ES-I3 (cell line): ENCODE measurements at regions not wholly inside any gene's neighbourhood (a gene's known extent, or its start where the extent isn't known, plus 50 kb on each side); places are given as distances from the start of the nearest gene placed in this dataset.

Source experiments
- H3K36me3 ChIP-seq: 2 replicates; pipeline ENCODE4 v1.6.1; 2013; ENCODE audit warnings: mild to moderate bottlenecking, low read length, control low read depth, moderate library complexity; ENCODE audit not compliant: insufficient read depth
- H3K4me1 ChIP-seq: 2 replicates; pipeline ENCODE4 v1.6.1; 2013; ENCODE audit warnings: mild to moderate bottlenecking, control low read depth, low read length; ENCODE audit not compliant: insufficient read depth
- H3K9ac ChIP-seq: 2 replicates; pipeline ENCODE4 v1.6.1; 2013; ENCODE audit warnings: low read depth, mild to moderate bottlenecking, low read length, moderate library complexity
- H3K9me3 ChIP-seq: 2 replicates; pipeline ENCODE4 v1.6.1; 2013; ENCODE audit warnings: mild to moderate bottlenecking, low read length, moderate library complexity; ENCODE audit not compliant: control insufficient read depth, insufficient read depth

DNA sequence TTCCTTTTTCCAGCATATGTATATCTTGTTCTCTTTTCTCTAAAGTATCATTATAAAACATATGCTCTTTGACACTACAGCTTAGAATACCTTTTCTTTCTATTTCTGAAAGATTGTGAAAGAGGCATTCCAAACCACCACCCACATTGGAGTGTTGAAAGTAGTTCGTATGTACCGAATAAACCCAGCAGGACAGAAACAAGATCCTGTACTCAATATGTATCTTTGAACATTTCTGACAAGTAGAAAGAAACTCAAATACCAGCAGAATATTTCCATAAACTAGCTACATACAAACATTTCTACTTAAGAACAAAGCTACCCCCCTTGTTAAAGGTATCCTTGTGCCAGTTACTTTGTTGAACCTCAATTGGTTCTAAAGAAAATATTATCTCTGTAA lies 415.3 kb upstream of the ALCAM start:
- H3K36me3 ChIP-seq = no peaks in the 10 kb centered on the region
- H3K9ac ChIP-seq = no peak overlapping the region
- no peaks in the 10 kb centered on the region for H3K9me3 ChIP-seq
- no peaks in the 10 kb centered on the region for H3K4me1 ChIP-seq

DNA sequence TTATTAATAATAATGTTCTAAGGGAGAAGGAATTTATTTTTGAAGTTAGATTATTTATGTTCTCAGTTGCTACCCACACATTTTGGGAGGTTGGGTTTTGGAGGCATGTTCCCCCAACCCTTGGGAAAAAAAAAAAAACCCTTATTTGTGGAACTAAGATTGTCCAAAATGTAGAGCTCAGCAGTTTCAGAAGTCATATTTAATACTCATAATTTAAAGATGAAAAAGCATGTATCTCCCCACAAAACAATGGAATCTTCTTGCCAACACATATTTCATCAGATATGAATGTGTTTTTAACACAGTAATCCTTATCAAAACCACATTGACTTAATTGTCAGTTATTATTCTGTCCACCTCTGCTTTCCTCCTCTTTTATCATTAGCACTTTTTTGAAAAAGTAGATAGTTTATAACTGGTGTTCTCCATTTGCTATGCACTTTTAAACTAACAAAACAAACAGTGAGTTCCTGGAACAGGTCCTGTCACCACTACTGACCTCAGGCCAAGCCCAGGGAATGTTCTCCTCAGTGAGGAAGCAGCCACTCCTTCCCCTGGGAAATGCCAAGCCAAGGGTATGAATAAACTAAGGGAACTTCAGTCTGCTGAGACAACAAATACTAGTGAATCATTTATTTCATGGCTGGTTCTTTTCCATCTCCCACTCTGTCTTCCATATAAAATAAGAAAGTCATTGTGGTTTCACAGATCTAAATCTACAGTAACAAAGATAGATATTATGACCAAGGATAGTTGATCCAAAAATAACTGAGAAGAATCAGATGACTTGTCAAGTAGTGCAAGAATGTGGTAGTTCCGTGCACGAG lies 414.4 kb upstream of the ALCAM start:
- no peaks in the 10 kb centered on the region for H3K4me1 ChIP-seq
- no peak overlapping the region for H3K9ac ChIP-seq
- H3K36me3 ChIP-seq = no peaks in the 10 kb centered on the region; the same call in 1 of the 2 replicates
- no peaks in the 10 kb centered on the region for H3K9me3 ChIP-seq

DNA sequence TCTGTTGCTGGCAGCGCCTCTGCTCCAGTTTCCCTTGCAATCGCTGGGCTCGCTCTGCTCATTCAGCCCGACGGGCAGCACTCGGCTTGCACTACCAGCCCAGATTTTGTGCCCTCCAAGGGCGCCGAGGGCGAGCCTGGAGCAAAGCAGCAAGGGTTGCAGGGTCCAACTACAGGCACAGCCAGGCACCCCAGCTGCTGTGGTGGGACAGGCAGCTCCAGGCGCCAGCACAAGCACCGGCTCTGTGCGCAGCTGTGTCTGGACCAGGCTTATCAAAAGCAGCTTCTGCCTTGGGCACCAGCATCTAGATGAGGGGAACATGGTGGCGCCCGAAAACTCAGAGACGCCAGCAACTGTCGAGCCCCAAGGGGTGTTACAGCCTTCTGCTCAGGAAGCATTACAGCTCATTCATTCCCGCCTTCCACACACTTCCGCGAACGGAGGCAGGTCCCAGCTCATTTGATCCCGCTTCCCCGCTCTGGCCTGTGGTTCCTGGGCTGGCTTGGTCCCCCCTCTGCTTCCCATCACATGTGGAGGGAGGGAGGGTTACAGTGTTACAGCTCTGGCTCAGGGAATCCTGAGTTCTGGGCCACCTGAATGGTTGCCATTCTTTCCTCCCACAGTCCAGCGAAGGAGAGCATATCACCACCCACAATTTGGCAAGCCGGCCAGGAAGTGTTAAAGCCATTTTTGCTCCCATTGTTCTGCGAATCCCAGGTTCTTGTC lies 409.9 kb upstream of the ALCAM start:
- no peaks in the 10 kb centered on the region for H3K9me3 ChIP-seq

DNA sequence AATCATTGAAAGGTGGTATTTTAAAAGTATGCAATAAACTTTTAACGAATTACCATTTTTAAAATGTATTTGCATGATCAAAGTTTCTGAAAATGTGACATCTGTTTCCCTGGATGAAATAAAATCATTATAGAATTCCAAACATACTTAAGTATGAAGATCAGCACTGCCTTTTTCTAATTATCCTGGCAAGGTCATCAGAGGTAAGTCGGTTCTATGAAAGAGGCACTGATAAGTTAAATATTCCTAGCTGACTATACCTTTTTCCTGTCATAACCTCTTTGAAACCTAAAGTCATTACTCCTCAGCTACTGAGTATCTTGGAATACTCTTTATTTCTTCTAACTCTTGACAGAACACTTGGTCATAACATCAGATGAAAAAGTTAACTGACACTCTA lies 406.1 kb upstream of the ALCAM start:
- H3K9me3 ChIP-seq = no peaks in the 10 kb centered on the region
- peaks cover 12% of the 10 kb centered on the region for H3K4me1 ChIP-seq
- no peaks in the 10 kb centered on the region; the same call in 1 of the 2 replicates for H3K36me3 ChIP-seq
- H3K9ac ChIP-seq = no peak overlapping the region

More for the DNA sequence above, 409.9 kb upstream of the ALCAM start:
- H3K9ac ChIP-seq = no peak overlapping the region
- H3K4me1 ChIP-seq = peaks cover 6% of the 10 kb centered on the region
- H3K36me3 ChIP-seq = no peaks in the 10 kb centered on the region; the same call in 1 of the 2 replicates

DNA sequence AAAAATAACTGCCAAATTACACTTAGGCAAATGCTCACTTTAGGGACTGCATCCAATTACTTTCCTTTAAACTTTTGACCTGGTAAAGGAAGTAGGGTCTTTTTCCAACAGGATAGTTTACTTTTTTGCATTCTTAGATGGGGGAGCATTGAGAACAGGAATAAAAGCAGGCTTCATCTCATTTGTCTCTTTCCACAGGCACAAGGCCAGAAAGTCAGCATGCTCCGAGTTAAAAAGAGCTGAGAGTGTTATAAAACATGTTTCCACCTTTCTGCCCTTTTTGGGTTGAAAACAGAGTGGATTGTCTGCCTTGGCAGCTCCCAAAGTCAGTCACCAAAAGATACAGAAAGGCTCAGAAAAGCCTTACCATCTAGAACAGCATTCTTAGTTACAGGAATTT lies 404.9 kb upstream of the ALCAM start:
- H3K9me3 ChIP-seq = no peaks in the 10 kb centered on the region
- peaks cover 12% of the 10 kb centered on the region for H3K4me1 ChIP-seq
- no peak overlapping the region for H3K9ac ChIP-seq
- H3K36me3 ChIP-seq = no peaks in the 10 kb centered on the region; the same call in 1 of the 2 replicates

DNA sequence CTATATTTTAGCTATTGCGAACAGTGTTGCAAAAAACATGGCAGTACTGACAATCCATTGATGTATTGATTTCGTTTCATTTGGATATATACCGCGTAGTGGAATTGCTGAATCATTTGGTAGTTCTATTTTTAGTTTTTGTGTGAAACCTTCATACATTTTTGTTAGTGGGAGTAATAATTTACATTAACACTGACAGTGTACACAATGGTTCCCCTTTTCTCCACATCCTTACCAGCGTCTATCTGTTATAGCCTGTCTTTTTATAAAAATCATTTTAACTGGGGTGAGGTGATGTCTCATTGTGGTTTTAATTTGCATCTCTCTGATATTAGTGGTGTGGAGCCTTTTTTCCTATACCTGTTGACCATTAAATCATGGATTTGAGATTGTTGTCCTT lies 392.4 kb upstream of the ALCAM start:
- Histone ChIP-seq H3K36me3 (no peaks in the 10 kb centered on the region), H3K9ac (no peak overlapping the region), H3K4me1 (no peaks in the 10 kb centered on the region)

DNA sequence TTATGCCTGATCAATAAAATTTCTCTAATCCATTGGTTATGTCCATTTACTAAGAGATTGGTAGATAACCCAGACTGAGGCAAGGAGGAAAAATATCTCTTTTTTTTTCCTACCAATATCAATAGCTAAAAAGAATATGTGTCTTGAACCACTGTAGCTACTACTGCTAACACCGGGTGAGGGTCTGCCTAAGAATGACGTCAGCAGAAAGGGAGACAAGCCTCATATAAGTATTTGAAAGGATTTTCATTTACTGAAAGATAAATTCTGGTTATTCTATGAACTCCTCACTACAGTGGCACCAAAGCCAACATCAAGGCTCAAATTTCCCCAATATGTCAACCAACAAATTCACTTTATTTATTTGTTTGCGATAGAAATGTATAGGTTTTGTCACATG lies 389.0 kb upstream of the ALCAM start:
- no peaks in the 10 kb centered on the region for H3K36me3 ChIP-seq
- H3K4me1 ChIP-seq = no peaks in the 10 kb centered on the region
- H3K9ac ChIP-seq = no peak overlapping the region

More for the DNA sequence above, 392.4 kb upstream of the ALCAM start:
- 0 out of 2 replicates have a peak, but pooled peaks cover 3% of the 10 kb centered on the region for H3K9me3 ChIP-seq

DNA sequence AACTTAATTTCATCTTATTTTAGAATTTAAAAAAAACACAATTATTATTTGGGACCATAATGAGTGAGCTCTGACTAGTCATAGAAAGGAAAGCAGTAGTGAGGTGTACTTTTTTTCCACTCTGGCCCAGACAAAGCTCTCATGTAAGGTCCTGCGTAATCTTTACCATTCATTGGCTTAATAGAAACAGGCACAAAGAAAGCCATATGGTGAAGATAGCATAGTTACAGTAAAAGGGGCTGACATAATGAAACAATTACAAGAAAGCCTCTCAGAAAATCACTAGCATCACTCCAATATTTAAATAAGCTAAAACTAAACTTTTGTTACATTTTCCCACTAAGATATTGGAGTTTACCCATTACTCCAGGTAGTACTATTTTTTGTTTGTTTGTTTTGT lies 384.6 kb upstream of the ALCAM start:
- no peaks in the 10 kb centered on the region for H3K4me1 ChIP-seq
- no peaks in the 10 kb centered on the region for H3K36me3 ChIP-seq
- H3K9ac ChIP-seq = no peak overlapping the region
- no peaks in the 10 kb centered on the region for H3K9me3 ChIP-seq

More for the DNA sequence above, 389.0 kb upstream of the ALCAM start:
- 0 out of 2 replicates have a peak, but pooled peaks cover 3% of the 10 kb centered on the region for H3K9me3 ChIP-seq

DNA sequence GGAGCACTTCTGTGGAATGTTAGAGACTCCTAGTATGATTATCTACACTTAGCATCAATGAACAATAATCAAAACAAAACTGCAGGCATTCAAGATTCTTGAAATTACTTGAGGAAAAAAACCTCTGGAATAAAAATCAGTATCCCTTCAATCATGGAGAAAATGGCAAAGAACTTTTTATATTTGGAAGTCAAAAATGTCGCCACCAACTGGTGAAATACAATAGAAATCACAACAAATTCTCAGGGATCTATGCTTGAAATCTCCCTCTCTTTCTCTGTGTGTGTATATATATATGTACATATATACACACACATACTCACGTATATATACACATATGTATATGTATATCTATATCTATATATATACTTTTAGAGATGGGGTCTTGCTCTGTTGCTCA lies 378.9 kb upstream of the ALCAM start:
- no peaks in the 10 kb centered on the region for H3K4me1 ChIP-seq
- H3K9ac ChIP-seq = no peak overlapping the region
- H3K36me3 ChIP-seq = no peaks in the 10 kb centered on the region
- no peaks in the 10 kb centered on the region for H3K9me3 ChIP-seq

DNA sequence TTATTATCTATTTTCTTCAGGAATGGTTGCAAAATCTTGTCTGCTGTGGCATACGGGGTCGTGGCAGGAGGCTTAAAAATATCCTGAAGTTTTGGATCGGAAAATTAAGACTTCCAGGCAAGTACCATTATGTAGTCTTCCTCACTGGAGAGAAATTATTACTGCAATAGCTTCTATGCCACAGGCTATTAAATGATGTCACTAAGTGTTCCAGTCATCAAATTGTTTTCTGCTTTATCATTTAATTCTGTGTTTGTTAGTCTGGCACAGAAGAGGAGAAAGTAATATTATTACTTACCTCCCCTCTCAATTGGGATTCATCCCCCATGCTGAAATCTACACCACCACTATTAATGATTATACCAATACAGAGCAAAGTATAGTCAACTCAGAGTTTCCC lies 378.2 kb upstream of the ALCAM start:
- Histone ChIP-seq H3K4me1 (no peaks in the 10 kb centered on the region), H3K9ac (no peak overlapping the region), H3K9me3 (no peaks in the 10 kb centered on the region), H3K36me3 (no peaks in the 10 kb centered on the region)

DNA sequence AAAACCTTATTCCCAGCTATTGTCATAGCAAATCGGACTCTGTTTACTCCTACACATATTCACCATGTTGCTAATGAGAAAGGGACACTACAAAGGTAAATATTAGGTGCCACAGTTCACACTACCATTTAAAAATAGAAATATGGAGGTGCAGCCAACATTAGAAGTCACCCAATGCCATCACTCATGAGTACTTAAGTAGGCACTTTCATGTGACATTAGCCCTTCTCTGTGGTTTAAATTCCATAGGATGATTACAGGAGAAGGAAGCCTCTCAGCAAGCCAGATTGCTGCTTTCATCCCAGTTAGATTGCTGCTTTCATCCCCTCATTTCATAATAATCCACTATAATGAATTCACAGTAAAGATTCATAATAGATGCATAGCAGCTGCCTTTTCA lies 376.8 kb upstream of the ALCAM start:
- H3K9me3 ChIP-seq = no peaks in the 10 kb centered on the region
- H3K4me1 ChIP-seq = no peaks in the 10 kb centered on the region
- no peaks in the 10 kb centered on the region for H3K36me3 ChIP-seq
- no peak overlapping the region for H3K9ac ChIP-seq

DNA sequence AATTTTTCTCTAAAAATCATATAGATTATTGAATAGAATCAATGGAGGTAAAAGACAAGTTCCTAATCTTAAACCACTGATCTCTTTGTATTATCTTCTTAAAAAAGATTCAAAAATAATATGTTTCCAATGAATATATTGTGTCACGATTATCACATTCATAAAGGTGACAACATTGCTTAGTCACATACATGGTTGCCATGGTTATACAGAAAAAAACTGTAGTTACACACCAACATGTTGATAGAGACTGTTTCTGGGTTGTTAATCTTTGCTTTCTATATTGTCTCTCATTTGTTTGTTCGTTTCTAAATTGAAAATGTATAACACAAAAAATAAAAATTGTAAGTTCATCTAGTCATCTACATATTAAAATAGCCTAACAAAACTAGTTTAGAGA lies 376.0 kb upstream of the ALCAM start:
- no peaks in the 10 kb centered on the region for H3K36me3 ChIP-seq
- H3K9ac ChIP-seq = no peak overlapping the region

DNA sequence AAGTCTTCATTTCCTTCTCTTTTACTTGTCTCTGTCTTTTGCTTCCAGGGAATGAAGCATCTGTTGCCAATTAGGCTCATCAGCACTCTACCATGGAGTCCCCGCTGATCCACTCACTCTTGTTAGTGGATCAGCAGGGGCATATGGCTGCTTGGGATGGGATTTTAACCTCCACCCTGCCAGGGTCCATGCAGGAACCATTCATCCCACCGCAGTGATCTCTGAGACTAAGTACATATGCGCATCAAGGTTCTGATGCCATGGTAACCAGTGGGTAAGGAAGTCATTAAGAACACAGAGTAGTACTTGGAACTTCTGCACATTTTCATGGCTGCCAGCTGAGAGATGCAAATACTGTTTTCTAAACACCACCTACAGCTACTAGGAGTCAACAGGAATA lies 374.0 kb upstream of the ALCAM start:
- no peaks in the 10 kb centered on the region for H3K9me3 ChIP-seq
- no peak overlapping the region for H3K9ac ChIP-seq
- no peaks in the 10 kb centered on the region for H3K36me3 ChIP-seq
- no peaks in the 10 kb centered on the region for H3K4me1 ChIP-seq

More for the DNA sequence above, 376.0 kb upstream of the ALCAM start:
- Histone ChIP-seq H3K9me3 (no peaks in the 10 kb centered on the region), H3K4me1 (no peaks in the 10 kb centered on the region)

DNA sequence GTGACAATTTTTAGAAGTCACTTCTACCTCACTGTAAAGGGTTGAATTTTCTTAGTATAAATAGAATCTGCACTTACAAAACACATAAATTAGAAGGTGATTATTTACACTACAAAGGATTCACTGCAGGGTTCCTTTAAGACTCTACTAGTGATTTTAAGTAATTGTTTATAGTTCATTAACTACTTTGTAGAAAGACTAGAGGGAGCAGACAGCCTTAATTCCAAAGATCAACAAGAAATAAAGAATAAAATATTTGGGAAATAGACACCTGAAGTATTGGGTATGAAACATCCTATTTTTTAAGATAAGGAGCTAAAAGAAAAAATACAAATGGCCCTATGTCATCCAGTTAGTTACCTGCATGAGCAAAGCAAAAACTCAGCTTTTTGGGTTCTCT lies 360.5 kb upstream of the ALCAM start:
- no peaks in the 10 kb centered on the region for H3K9me3 ChIP-seq
- H3K36me3 ChIP-seq = no peaks in the 10 kb centered on the region
- H3K9ac ChIP-seq = no peak overlapping the region
- H3K4me1 ChIP-seq = no peaks in the 10 kb centered on the region

DNA sequence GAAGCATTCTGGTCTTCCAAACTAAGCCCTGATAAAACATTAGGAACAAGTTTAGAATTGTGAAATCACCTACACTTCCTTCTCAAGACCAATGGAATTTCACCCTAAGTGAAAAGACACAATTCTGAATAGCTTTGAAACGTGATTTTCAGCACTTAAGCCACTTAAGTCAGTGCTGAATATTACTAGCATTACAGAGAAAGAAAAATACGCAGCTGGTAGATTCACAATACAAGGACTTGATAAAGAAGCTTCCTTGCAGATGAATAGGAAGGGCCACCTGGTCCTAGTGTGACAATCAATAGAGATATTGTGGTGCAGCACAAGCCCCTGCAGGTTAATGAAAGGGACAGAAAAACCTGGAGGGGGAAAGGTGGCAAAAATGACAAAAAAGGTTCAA lies 353.1 kb upstream of the ALCAM start:
- H3K4me1 ChIP-seq = peaks cover 25% of the 10 kb centered on the region; the same call in 1 of the 2 replicates
- H3K9me3 ChIP-seq = no peaks in the 10 kb centered on the region
- no peaks in the 10 kb centered on the region for H3K36me3 ChIP-seq
- no peak overlapping the region for H3K9ac ChIP-seq
